GM18951 (cell line): ENCODE measurements at regions not wholly inside any gene's neighbourhood (a gene's known extent, or its start where the extent isn't known, plus 50 kb on each side); places are given as distances from the start of the nearest gene placed in this dataset.

Experiments used
- POLR2A ChIP-seq: IDR thresholded peaks from 4 replicates; pipeline ENCODE4 v1.6.1; 2011; ENCODE audit warnings: mild to moderate bottlenecking; ENCODE audit not compliant: insufficient read length, insufficient read depth; ENCODE audit errors: extremely low read depth
- in situ Hi-C: fragments of 300-500 bp; cut with MboI; formaldehyde crosslinking; loops from one replicate; pipeline ENCODE4 v1.12.0; 2022; ENCODE audit warnings: low sequenced_read_pairs, mixed read lengths, inconsistent platforms; ENCODE audit not compliant: unreplicated experiment

DNA sequence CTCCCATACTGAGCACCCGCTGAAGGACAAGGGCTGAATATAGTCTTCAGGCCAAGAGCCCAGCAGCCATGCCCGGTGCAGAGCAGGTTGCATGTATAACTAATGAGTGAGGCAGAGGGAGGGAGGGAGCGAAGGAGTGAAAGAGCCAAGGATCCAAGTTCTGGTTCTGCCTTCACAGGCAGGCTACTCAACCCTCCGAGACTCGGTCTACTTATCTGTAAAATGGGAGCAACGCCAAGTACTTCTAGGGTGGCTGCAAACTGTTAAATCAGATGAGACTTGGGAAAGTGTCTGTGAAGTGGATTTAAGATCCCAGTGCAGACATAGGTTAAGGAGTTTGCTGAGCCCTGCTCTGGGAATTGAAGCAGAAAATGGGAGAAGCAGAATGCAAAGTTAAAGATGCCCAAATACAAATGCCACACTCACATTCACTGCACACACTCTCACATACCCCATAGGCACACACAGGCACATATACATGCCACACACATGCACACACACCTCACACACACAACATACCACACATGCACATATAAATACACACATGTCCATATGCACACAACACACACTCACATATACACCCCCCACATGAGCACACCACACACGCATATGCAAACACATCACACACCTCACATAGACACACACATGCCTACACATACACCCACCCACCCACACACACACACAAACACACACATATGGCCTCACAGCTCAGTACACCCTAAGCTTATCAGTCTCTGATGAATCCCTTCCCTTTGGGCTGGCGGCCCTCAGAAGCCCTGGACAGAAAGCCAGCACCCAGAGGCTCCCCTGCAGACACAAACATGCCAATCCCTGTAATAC is 76.7 kb downstream of the PITPNM2 start:
- in situ Hi-C loops, result no loop called here
- no peak for TF ChIP-seq POLR2A

DNA sequence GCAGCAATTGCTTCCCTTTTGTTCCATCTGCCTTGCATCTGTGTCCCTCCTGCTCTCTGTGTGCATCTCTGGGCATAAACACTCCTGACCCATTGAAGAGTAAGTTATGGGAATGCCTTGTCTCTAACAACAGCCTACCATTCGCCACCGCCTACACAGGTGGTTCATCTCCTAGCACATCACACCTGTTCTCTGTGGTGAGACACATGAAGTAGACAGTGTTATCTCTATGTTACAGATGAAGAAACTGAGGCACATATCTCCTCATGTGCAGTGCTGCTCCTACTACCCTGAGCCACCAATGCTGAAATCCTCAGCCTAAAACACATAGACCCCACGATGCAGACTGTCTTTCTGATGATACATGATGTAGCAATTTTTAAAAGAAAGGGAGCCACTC is 77.6 kb downstream of the PITPNM2 start:
- no peak for TF ChIP-seq POLR2A
- in situ Hi-C loops, result no loop called here

DNA sequence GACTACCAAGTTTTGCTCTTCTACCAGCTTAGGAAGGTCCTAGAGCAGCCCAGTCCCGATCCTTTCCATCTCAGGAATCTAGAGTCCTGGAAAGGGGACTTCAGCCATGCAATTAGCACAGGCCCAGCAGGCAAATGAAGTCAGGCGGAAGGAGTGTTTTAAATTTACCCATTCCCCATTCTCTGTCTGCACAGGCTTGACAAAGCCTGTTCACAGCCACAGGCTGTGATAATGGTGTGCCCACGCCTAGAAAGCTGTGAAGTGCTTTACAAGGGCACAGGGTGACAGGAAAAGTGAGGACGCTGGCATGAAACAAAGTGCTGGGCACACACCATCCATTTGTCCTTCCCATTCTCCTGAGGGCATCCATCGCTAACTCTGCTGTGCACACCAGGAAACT is 79.0 kb downstream of the PITPNM2 start:
- in situ Hi-C loops, result no loop called here
- no peak for TF ChIP-seq POLR2A

GRCh38 chr12:123071099-123071800 is 79.6 kb downstream of the PITPNM2 start:
- TF ChIP-seq POLR2A, result no peak
- in situ Hi-C loops, result no loop called here

DNA sequence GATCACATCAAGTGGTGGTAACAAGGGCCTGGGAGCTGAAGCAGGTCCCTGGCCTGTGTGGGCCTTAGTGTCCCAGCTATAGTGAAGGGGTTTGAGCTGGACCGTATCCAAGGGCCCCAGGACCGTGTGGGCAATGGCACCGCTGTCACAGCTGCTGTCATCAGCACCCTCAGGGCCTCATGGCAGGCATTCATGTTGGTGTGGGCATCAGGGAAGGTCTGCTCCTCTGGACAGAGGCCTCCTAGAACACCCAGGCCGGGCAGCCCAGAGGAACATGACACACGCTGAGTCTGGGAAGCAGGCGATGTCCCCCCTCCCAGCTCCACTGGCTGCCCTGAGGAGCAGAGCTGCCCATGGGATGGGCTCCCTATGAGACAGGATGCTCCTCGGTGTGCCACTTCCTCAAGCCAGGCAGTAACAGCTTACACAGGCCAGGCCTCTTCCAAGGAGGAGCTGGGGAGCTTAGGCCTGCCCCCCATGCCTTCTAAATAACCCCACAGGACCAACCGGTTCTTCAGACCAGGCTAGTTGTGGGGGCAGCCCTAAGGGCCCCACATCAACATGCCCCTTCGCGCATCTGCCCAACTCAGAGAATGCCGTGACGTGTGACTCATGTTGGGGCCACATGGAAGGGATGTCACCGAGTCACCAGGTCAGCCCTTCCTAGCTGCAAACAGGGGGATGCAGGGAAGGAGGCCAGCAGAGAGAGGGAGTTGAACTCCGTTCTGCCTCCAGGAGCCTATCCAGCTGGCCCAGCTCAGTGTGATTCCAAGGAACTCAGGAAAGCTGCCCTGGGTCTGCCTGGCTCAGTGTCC is 80.4 kb downstream of the PITPNM2 start:
- no peak for TF ChIP-seq POLR2A
- in situ Hi-C loops, result no loop called here

DNA sequence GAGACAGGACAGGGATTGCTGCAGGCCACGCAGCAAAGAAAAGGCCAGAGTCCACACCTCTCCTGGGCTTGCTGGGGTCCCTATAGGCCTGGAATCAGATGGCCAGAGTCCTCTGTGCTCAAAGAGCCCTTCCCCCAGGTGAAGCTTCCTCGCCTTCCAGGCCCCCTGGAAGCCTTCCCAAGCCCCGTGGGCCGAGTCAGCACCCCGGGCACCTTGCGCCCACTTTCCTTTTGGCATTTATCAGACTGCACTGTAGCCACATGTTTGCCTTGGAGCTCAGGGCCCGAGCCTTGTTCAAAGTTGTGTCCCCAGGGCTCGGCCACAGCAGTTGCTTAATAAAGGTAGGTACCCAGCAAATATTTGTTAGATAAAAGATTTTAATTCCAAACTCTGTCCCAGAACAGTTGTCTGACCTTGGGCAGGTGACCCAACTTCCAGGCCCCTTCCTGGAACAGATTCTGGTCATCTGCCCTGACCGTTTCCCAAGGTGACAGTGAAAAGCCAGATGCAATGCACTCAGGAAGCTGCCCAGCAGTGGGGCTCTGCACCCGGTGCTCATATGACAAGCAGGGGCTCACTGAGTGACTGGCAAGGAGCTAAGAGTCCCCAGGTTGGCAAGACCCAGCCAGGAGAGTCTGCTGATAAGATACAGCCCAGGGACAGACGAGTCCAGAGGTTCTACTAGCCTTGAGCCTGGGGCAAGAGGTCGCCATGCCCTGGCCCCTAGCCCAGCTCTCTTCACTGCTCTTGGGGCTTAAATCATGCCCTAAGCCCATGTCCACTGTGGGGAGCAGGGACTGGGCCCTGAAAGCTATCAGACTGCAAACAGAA is 81.2 kb downstream of the PITPNM2 start:
- in situ Hi-C loops, result no loop called here
- TF ChIP-seq POLR2A, result no peak

DNA sequence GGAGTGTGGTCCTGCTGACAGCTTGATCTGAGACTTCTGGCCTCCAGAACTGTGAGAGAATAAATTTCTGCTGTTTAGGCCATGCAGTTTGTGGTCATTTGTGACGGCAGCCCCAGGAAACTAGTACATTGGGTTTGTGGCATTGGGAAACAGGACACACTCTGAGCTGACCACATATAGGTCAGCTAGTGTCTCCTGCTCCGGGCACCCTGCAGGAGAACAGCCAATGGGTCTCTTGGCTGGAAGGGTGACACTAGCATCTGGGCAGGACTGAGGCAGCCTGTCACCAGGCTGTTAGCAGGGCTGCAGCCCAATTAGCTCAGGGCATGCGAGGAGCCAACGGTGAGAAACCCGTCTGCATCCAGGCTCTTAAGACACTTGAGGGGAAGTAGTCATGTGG is 83.2 kb downstream of the PITPNM2 start:
- in situ Hi-C loops, result no loop called here
- no peak for TF ChIP-seq POLR2A

- TF ChIP-seq POLR2A, result no peak
- in situ Hi-C loops, result no loop called here
Observed at GRCh38 chr12:123066384-123066710, 84.5 kb downstream of the PITPNM2 start.

- in situ Hi-C loops, result no loop called here
- no peak for TF ChIP-seq POLR2A
Observed at GRCh38 chr12:123065676-123066383, 85.1 kb downstream of the PITPNM2 start.

DNA sequence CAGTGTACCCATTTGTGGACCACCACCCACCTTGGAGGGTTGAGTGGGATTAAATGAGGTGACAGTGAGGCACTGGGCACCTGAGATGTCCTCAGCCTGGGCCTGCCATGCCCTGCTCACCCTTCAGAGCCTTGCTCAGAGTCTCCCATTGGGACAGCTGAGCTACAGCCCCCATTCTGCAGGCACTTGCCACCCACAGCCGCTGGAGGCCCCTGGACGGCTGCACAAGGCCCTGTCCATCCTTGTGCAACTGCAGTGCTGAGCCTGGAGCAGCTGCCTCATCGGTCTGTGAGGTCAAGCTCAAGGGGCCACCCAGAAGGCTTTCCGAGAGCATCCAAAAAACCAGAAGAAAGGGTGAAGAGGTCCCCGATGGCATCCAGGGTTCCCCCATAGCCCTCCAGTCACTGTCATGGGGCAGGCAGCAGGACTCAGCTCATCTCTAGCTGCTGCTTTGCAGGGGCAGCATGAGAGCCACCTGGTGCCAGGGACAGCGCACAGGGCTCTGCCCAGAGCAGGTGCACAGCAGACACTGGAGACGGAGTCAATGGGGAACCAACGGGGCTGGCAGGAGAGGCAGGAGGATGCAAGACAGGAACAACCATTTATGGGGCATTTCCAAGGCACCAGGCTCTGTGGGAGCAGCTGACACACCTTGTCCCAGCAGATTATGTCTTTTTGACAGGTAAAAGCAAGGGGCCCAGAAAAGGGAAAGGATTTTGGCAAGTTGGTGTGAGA is 84.6 kb downstream of the ARL6IP4 start:
- in situ Hi-C loops, result no loop called here
- no peak for TF ChIP-seq POLR2A

- in situ Hi-C loops, result no loop called here
- no peak for TF ChIP-seq POLR2A
Observed at GRCh38 chr12:123064366-123064765, 83.9 kb downstream of the ARL6IP4 start.
